NCI-H748 (cell line): ENCODE measurements at regions not wholly inside any gene's neighbourhood (a gene's known extent, or its start where the extent isn't known, plus 50 kb on each side); places are given as distances from the start of the nearest gene placed in this dataset.
"Not testable (repeated sequence)": the region's sequence is repeated elsewhere in the genome, so short reads cannot be mapped to it uniquely, and the experiment has no call there.

Experiments
- DNase-seq: peaks from one replicate; lab custom pipeline; 2025; ENCODE audit not compliant: unreplicated experiment; lab: John Stamatoyannopoulos, UW

DNA sequence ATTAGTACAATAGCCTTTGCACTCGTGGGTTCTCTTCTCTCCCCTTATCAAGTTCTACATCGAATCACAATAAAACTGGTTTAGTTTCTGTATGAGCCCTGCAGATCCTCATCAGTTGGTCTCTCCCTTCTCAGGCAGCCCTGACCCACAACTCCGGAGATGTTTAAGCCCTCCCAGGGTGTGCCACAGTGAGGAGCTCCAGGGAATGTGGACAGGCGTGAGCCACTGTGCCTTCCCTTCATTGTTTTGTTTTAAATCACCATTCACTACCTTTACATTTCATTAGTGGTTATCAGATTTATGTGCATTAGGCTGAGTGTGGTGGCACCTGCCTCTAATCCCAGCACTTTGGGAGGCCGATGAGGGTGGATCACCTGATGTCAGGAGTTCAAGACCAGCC lies 133.2 kb downstream of the LARP7 start:
- no peak for DNase-seq

DNA sequence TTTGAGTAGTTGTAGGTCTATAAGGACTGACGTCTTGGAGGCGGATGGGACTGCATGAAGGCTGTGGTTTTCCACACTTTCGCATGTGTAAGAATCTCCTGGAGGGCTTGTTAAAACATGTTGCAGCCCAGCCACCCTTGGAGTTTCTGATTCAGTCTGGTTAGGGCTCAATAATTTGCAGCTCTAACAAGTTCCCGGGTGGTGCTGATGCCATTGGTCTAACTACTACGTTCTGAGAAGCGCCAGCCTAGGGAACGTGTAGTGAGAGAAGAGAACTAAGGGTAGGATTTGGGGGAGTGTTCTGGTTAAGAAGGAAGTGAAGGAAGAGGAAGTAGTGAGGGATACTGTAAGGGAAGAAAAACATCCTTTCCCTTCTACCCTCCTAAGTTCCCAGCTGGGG lies 138.9 kb downstream of the LARP7 start:
- no peak for DNase-seq

DNA sequence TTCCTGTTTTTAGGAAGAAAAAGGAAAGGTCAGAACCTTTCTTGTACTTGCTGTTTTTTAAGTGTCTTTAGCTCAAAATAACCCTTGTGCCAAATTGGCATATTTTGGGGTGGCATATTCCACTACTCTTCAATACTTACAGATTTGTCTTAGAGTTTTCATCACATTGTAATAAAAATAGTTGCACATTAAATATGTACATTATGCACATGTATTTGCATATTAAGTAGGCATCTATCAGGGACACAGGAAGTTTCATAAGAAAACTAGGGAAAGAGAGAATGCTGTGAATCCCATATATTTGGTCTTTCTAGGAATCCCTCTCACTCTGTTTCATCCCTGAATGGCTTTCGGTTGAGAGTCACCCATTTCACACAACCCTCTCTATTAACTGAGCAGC lies 139.6 kb downstream of the LARP7 start:
- DNase-seq = no peak

DNA sequence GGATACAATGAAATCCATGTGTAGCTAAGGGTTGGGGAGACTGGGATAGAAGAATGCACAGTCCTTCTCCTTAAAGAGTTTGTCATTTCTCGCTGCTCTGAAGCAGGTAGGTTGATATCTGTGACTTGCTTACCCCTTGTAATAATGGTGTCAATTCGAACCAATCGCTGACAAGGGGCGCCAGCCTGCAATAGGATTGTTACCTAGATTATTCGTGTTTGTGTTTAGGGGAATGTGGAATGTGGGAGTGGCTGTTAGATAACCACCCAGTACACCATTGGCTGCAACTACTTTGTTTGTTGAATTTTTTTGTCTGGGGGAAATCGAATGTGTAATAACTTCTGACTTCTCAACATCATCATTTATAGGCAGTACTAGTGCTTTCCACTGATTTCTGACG lies 141.6 kb downstream of the LARP7 start:
- no peak for DNase-seq

DNA sequence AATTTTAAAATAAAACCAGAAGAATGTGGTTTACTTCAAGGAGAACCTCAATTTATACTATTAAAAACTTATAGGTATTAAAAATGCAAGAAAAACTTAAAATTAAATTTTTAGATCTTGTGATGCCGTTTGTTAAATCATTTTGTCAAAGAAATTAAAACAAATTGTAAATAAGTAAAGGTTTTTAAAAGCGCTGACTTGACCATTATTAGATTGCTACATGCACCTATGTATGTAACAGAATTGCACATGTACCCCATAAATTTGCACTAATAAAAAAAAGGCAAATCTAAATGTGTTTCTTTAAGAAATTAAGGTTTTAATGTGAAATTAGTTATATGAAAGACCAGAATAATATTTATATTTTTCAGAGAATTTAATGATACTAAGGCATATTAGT lies 156.1 kb downstream of the LARP7 start:
- DNase-seq = no peak

DNA sequence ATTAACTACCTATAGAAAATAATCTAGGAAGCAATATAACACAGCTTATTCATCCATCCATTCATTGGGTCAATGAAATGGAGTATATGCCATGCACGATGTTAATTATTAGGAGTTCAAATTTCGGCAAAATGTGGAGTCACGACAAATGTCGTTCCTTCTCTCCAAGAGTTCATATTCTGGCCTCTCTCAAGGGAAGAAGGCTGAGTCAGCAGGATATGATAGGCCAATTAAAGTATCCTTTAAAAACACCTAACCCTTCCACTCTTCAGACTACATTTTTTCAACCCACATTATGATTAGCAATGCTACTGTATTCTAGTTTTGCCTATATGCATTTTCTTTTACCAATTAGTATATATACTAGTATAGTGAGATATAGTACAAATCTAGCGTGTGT lies 163.1 kb downstream of the LARP7 start:
- DNase-seq = no peak

DNA sequence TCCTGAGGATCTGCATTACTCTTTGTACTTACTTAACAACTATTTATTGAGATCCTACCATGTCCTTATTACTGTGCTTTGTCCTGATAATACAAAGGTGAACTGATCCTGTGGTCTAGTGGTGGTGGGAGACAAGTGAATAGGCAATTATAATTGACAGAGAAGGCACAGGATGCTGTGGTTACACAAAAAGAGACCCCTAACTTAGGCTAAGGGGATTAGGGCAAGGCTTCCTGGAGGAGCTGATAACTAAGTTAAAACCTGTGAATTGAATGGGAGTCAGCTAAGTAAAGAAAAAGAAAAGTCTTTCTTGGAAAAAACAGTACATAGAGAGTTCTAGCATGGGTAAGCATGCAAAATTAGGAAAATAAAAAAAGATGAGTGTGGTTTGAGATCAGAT lies 164.4 kb downstream of the LARP7 start:
- DNase-seq = no peak

DNA sequence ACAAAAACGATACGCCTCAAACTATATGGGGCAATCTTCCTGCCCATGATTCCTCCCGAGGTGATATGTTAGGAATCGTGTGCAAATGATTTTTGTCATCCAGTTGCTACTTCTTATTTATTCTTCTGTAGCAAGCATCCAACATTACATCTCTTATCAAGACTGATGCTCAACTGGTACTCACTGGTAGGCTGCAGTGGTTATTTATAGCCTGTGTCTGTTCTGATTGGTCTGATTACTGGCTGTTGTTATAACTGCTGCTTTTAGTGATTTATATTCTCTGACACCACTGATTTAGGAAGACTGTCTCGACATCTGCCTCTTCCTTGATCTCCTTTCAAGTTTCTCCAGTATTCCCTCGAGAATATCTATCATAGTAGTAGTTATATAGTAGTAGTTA lies 165.8 kb downstream of the LARP7 start:
- no peak for DNase-seq

DNA sequence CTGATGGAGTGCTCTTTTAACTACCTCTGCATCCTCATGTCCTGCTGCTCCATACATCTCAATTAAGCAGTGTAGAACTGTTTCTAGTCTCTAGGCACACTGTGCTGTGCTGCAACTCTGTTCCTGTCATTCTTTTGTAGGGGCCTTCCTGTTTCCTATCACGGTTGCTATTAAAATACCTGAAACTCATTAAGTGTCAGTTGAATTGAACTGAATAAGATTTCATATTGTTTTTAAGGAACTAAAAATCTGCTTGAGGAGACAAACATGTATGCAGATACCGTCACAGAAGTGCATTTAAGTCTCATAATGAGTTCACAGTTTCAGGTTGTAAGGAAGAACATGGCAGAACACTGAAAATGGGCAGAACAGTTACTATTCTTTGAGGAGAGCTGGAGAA lies 170.1 kb downstream of the LARP7 start:
- DNase-seq = no peak

DNA sequence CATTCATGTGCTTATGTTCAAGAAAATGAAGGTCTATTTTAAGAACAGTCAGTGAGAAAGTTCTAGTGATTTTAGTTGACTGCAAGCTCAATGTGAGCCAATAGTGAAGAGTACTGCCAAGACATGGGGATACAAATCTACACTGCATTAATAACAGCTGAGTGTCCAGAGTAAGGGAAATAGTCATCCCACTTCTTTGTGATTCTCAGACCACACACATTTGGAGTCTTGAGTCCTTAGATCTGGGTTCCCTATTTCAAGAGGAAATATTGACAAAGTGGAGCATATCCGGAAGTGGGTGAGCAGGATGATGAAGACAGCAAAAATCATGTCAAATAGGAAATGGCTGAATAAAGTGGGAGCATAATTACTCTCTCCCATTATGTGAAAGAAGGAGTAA lies 171.1 kb downstream of the LARP7 start:
- no peak for DNase-seq

DNA sequence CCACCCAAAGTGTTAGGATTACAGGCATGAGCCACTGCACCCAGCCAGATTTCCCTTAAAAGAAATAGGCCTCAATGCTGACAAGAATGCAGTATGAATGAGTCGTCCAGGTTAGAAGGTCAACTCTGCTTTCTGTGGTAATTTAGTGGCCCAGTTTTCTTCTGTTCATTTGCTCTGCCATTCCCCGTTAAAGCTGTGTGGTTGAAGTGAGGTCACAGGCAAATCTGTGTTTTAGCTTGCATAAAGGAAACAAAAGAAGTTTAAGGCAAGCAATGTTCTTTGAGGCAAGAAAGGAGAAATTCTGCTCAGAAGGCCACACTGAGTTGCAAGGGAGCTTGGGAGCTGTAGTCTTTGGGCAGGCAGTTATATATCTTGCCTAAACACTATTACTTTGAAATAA lies 176.8 kb downstream of the LARP7 start:
- DNase-seq = no peak

DNA sequence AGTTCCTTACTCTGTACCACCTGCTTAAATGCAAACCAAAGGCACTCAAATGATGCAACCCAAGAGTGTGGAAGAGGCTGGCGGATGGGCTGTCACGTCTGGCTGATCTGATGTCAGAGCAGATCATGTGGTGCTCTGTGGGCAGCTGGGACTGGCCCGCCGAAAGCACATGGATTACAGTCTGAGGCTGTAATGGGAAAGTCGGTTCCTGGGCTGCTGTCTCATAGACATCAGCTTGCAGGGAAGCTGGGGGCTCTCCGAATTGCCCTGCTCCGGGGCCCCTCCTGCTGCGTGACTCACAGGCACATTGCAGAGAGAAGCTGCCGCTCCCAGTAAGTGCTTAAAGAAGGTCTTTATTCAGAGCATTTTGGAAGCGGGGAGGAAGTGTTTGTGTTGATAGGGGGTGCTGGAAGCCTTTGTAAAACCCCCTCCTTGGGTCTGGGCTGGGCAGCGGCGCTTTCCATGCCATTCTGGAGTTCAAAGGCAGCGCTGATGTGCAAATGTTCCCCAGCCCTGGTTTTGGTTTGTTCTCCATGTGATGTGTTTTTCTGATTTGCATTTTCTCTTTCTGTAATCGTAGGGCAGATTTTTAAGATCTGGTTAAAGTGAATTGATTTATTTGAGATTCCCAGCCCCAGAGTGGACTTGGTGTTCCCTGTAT lies 181.1 kb downstream of the LARP7 start:
- DNase-seq = peak; percentile 74

DNA sequence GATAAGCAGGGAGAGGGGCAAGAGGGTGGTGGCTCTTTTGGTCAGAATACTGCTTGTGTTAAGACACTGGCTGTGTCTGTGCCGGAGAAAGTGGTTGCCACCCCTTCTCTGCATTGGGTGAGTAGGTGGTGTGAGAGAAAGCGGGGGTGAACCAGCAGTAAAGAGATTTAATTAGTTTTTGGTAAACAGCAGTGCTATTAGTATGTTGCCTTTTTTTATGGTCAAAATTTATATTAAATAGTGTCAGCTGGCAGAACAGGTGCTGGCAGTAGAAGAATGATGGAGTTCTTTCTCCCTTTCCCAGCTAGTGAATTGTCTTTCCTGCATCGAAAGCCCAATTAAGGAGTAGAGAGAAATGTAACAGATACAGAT lies 181.6 kb downstream of the LARP7 start:
- peak; percentile 50 for DNase-seq

DNA sequence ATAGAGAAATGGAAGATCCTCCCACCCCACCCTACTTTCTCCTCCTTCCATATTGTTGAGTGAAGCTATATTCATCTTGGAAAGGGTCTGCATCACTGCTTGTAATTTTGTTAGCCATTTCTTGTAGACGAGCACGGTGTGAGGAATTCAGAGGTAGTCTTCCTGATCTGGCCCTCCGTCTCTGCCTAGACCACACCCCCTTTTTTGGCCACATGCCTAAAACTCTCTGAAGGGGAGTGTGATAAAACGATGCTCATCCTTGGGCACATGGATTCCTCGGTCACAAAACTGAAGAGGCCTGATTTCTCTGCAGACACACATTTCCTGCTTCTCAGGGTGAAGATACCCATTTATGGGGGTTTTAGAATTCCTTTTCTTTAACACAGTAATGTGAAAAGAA lies 182.8 kb downstream of the LARP7 start:
- DNase-seq = peak; percentile 51

DNA sequence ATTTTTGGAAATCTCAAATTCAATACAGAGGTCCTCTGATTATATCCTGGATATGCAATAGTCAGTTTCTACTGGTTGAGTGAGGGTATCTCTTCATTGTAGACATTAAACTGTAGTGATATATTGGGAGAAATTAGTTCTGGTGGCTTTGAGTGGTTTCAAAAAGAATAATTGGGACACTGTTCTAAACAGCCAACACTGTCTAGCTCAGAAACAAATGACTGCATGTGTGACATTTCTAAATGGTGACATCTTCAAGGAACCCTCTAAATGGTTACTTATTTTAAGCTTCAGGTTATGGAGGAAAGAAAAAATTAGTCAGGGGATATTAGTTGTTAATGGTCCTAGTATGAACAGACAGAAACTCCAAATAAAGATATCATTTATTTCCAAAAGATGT lies 186.2 kb downstream of the LARP7 start:
- DNase-seq = no peak

DNA sequence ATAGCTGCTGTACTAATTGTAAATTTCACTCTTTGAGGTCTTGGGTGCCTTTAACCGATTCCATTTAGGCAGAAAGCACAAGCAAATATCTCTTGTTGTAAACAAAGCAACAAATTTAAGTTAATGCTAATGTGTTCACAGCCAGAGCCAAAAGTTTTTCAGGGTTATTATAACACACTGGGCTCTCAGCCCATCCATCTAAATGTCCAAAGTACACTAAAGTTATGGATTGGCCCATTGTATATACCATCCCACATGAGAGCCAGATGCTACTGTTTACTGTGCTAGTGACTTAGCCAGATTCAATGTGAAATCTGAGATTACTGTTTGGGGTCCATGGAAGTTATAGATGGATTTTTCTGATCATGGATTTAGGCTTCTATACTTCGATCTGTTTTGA lies 186.7 kb downstream of the LARP7 start:
- no peak for DNase-seq

DNA sequence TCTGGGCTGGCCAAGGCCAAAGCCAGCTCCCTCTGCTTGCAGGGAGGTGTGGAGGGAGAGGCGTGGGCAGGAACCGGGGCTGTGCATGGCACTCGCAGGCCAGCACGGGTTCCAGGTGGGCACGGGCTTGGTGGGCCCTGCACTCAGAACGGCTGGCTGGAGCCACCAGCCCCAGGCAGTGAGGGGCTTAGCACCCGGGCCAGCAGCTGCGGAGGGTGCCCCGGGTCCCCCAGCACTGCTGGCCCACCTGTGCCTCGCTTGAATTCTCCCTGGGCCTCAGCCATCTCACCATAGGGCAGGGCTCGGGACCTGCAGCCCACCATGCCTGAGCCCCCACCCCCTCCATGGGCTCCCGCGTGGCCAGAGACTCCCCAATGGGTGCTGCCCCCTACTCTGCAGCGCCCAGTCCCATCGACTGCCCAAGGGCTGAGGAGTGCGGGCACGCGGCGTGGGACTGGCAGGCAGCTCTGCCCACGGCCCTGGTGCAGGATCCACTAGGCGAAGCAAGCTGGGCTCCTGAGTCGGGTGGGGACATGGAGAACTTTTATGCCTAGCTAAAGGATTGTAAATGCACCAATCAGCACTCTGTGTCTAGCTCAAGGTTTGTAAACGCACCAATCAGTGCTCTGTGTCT lies 193.9 kb downstream of the LARP7 start:
- DNase-seq = no peak

DNA sequence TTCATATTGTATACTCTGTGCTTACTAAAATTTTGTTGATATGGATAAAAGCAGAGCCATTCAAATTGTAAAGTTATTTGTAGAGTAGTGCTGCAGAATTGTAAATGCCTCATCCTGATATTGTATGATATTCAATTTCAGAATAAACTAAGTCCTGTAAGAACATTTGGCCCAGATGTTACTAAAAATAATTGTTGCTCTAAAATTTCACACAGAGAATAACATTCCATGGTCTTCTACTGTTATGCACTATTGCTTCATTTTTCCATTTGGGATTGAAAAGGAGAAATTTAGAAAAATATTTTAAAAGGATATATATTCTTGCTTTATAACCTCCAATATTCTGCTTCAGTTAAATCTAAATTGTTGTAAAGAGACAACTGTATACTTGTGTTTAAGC lies 195.6 kb downstream of the LARP7 start:
- DNase-seq = no peak

DNA sequence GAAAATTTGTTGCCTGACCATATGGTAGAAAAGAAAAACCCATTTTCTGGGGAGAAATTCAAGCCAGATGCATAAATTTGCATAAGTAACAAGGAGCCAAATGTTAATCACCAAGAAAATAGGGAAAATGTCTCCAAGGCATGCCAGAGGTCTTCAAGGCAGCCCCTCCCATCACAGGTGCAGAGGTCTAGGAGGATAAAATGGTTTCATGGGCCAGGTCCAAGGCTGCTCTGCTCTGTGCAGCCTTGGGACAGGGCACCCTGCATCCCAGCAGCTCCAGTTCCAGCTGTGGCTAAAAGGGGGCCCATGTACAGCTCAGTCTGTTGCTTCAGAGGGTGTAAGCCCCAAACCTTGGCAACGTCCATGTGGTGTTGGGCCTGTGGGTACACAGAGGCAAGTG lies 200.0 kb downstream of the LARP7 start:
- DNase-seq = no peak

DNA sequence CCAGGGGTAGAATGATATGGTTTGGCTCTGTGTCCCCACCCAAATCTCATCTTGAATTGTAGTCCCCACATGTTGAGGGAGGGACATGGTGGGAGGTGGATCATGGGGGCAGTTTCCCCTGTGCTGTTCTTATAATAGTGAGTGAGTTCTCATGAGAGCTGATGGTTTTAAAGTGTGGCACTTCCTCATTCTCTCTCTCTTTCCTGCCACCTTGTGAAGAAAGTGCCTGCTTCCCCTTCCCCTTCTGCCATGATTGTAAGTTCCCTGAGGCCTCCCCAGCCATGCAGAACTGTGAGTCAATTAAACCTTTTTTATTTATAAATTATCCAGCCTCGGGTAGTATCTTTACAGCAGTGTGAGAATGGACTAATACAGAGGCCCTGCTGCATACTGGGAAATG lies 201.1 kb downstream of the LARP7 start:
- DNase-seq = not testable (repeated sequence)

DNA sequence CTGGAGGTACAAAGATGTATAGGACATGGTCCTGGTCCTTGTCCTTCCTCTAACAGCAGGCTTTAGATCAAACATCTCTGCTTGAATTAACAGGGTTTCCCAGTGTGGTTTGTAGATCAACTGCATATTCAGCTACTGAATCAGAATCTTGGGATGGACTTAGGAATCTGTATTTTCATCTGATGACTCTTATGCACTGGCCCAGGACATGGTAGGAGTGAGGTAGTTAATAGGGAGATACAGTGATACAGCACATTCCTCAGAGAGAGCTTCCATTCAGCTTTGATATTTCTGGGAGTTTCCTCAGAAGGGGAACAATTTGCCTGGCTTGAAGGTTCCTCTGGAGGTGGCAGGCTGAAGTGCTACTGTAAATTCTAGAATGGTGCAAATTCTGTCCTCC lies 203.1 kb downstream of the LARP7 start:
- no peak for DNase-seq

DNA sequence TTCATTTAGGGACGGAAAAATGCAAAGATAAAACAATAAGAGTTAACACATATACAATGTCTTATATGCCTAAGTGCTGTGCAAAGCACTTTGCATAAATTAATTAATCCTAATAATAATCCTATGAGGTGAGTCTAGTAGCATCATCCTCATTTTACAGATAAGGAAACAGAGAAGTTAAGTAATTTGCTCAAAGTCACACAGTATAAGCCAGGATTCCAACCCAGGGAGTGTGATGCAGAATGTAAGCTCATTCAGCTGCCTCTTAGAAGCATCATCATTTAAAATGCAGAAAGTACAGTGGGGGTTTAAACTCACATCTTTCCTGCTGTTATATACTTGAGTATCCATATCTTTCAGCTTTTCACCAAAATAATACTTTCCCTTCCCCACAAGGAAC lies 203.7 kb downstream of the LARP7 start:
- DNase-seq = no peak

DNA sequence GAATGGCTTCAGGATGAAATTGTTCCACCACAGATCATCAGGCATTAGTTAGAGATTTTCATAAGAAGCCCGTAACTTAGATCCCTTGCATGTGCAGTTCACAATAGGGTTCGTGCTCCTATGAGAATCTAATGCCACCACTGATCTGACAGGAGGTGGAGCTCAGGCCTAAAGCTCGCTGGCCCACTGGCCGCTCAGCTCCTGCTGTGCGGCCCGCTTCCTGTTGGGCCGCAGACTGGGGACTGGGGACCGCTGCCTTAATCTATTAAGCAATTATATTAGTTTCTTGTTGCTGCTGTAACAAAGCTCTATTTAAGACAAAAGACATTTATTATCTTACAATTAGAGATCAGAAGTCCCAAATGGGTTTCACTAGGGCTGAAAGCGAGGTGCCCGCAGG lies 205.6 kb downstream of the LARP7 start:
- no peak for DNase-seq
